ENCODE measurements at regions not wholly inside any gene's neighbourhood (a gene's known extent, or its start where the extent isn't known, plus 50 kb on each side); places are given as distances from the start of the nearest gene placed in this dataset.

DNA sequence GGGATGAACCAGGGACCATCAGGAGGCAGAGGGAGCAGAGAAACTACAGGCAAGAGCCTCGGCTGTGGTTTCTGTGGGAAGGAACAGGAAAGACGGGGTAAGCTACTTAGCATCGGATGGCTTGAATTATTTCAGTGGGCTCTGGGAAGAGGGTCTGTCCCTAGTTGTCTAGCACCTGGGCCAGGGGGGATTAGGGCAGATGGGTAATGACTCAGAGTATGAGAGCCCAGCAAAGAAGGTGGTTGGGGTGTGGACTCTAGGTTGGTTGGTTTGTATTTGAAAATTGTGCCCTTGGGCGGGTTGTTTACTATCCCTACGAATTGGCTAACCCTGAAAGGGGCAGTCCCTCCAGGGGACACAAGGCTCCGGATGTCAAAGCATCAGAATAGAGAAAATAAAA lies 148.5 kb upstream of the TAB2 start:
- no peak overlapping the region for H3K27ac ChIP-seq
- no peak for ATAC-seq (ENCODE audit: insufficient number of reproducible peaks, low FRiP score, low read depth)

DNA sequence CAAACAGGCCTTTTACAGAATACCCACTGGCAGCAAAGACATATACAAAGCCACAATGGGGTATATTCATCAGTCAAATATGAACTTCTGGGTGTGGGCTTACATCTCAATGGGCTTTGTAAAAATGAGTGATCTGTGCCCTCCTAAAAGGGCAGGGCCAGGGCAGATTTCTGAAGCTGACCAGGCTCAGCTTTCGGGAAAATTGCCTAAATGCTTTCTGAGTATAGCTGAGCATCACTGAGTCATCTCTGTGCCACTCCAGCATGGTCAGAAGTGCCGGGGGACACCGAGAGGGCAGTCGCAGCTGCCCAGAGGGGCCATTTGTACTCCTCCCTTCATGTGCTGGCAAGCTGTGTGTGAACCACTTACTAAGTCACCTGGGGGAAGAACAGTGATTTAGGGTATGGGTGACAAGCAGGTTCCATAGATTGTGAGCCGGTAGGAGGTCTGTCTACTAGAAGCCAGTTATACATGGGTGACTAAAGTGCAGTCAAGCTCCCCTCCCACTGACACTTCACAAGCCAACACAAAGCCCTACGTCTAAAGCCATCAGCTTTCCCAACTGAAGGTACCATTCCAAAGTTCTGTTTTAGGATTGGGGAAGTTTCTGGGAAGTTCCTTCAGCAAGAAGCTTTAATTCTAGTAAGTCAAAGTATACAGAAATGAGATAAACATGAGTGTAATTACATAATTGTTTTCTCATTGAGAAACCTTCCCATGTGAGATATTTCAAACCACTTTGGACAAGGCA lies 147.6 kb upstream of the TAB2 start:
- Histone ChIP-seq H3K9me3 (no peaks in the 10 kb centered on the region), H3K36me3 (no peaks in the 10 kb centered on the region), H3K4me1 (ENCODE audit: control insufficient read depth in 1 of 2, low read depth in 2 of 2) (no peaks in the 10 kb centered on the region), H3K27ac (no peak overlapping the region), H3K27me3 (replicated peaks; ENCODE audit: insufficient read depth) (no peaks in the 10 kb centered on the region), H3K4me3 (no peak overlapping the region)
- TF ChIP-seq, protein P1, sequence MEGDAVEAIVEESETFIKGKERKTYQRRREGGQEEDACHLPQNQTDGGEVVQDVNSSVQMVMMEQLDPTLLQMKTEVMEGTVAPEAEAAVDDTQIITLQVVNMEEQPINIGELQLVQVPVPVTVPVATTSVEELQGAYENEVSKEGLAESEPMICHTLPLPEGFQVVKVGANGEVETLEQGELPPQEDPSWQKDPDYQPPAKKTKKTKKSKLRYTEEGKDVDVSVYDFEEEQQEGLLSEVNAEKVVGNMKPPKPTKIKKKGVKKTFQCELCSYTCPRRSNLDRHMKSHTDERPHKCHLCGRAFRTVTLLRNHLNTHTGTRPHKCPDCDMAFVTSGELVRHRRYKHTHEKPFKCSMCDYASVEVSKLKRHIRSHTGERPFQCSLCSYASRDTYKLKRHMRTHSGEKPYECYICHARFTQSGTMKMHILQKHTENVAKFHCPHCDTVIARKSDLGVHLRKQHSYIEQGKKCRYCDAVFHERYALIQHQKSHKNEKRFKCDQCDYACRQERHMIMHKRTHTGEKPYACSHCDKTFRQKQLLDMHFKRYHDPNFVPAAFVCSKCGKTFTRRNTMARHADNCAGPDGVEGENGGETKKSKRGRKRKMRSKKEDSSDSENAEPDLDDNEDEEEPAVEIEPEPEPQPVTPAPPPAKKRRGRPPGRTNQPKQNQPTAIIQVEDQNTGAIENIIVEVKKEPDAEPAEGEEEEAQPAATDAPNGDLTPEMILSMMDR (IDR thresholded peaks at IDR 0.05), result no peak
- DNase-seq (ENCODE audit: low spot score), result no peak
- no peak for ATAC-seq (ENCODE audit: insufficient number of reproducible peaks, low FRiP score, low read depth)

More for the DNA sequence above, 148.5 kb upstream of the TAB2 start:
- TF ChIP-seq, protein P1 (IDR thresholded peaks at IDR 0.05), result no peak
- no peaks in the 10 kb centered on the region for H3K36me3 ChIP-seq
- DNase-seq (ENCODE audit: low spot score), result no peak
- H3K27me3 ChIP-seq (replicated peaks; ENCODE audit: insufficient read depth), result no peaks in the 10 kb centered on the region
- no peaks in the 10 kb centered on the region for H3K4me1 ChIP-seq (ENCODE audit: control insufficient read depth in 1 of 2, low read depth in 2 of 2)
- no peak overlapping the region for H3K4me3 ChIP-seq
- no peaks in the 10 kb centered on the region for H3K9me3 ChIP-seq

DNA sequence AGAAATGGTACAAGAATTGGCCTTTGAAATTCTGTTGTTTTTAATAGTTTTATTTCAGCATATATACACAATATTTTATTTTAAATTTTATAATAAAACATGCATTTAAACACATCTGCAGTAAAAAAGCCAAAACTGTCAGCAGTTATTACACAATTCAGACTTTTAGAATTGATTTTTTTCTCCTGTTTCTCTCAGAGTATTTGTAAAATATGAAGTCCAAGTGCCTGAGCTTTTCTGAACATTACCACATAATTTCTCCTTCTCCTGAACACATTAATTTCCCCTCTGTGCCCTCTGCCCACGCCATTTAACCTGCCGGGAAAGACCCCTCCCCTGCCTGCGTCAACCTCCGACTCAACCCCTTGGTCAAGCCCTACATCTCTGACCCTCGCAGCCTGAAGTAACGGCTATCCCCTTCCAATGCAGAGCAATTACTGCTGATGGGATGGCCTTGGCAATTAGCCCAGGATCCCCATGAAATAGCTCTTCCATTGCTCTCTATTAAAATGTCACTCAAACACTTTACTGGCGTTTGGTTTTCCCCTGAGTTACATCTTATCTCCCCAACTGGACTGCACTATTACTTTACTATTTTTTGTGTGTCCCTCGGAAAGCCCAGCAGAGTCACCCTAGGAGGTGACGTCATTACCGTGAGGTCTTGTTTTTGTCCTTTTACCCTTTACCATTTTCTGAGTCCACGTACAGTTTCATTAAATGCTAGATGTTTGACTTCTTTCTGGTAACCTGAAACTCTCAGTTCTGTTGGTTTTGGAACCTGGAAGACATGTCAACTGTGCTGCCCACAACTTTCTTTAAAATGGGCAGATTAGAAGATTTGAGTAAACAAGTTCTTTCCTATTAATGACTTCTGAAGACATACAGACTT lies 146.7 kb upstream of the TAB2 start:
- H3K27ac ChIP-seq, result no peak overlapping the region
- H3K36me3 ChIP-seq, result no peaks in the 10 kb centered on the region
- ATAC-seq (ENCODE audit: insufficient number of reproducible peaks, low FRiP score, low read depth), result no peak
- H3K9me3 ChIP-seq, result no peaks in the 10 kb centered on the region
- H3K4me3 ChIP-seq, result no peak overlapping the region
- TF ChIP-seq, protein P1 (IDR thresholded peaks at IDR 0.05), result no peak
- H3K27me3 ChIP-seq (replicated peaks; ENCODE audit: insufficient read depth), result no peaks in the 10 kb centered on the region
- H3K4me1 ChIP-seq (ENCODE audit: control insufficient read depth in 1 of 2, low read depth in 2 of 2), result no peaks in the 10 kb centered on the region
- DNase-seq (ENCODE audit: low spot score), result no peak

DNA sequence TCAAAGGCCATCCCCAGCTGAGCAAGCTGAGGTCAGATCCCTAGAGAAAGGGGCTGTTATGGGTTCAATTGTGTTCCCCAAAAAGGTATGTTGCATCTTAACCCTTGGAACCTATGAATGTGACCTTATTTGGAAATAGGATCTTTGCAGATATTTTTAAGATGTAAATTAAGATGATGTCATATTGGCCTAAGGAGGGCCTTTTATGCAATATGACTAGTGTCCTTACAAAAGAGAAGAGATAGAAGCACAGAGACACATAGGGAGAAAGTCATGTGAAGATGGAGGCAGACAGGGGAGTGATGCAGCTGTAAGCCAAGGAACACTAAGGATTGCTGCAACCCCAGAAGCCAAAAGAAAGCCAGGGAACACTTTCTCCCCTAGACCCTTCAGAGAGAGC lies 144.3 kb upstream of the TAB2 start:
- ATAC-seq (ENCODE audit: insufficient number of reproducible peaks, low FRiP score, low read depth), result no peak
- Histone ChIP-seq H3K4me3 (no peak overlapping the region), H3K9me3 (no peaks in the 10 kb centered on the region), H3K27me3 (replicated peaks; ENCODE audit: insufficient read depth) (no peaks in the 10 kb centered on the region), H3K4me1 (ENCODE audit: control insufficient read depth in 1 of 2, low read depth in 2 of 2) (no peaks in the 10 kb centered on the region), H3K27ac (no peak overlapping the region), H3K36me3 (no peaks in the 10 kb centered on the region)
- TF ChIP-seq, protein P1 (IDR thresholded peaks at IDR 0.05), result no peak
- DNase-seq (ENCODE audit: low spot score), result no peak

DNA sequence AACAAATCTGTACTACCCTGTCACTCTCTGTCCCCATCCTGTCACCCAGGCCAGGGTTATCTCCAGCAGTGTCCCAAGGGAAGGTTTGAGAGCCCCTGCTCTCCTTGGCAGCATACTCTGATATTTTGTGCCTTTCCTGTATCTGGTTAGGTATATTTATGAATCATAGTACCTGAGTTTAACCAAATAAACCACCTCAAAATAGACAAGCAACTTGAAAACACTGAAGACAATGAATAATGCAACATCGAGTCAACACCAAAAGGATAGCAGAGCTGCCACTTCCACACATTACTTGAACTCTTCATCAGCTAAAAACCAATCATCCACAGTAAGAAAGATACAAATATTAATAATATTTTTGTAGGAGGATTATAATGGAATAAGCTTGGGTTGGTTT lies 142.6 kb upstream of the TAB2 start:
- TF ChIP-seq, protein P1 (IDR thresholded peaks at IDR 0.05), result no peak
- Histone ChIP-seq H3K9me3 (no peaks in the 10 kb centered on the region), H3K4me1 (ENCODE audit: control insufficient read depth in 1 of 2, low read depth in 2 of 2) (no peaks in the 10 kb centered on the region), H3K4me3 (no peak overlapping the region), H3K27me3 (replicated peaks; ENCODE audit: insufficient read depth) (no peaks in the 10 kb centered on the region), H3K27ac (no peak overlapping the region), H3K36me3 (no peaks in the 10 kb centered on the region)
- DNase-seq (ENCODE audit: low spot score) (no peak), ATAC-seq (ENCODE audit: insufficient number of reproducible peaks, low FRiP score, low read depth) (no peak)

All from thoracic aorta (tissue), 2 donors.